Pulmonary artery endothelial cell (primary cell): ENCODE measurements at regions not wholly inside any gene's neighbourhood (a gene's known extent, or its start where the extent isn't known, plus 50 kb on each side); places are given as distances from the start of the nearest gene placed in this dataset.

Experiments used
- DNase-seq: peaks from one replicate; pipeline ENCODE4 v3.0.0-alpha.2; 2011; ENCODE audit warnings: low read depth, low spot score

- DNase-seq = no peak
Observed at GRCh38 chr10:118537623-118538022, 57.8 kb downstream of the PRLHR start.

GRCh38 chr10:118534136-118534535 lies 61.3 kb downstream of the PRLHR start:
- DNase-seq = no peak

- no peak for DNase-seq
Observed at GRCh38 chr10:118531105-118531852, 64.2 kb downstream of the PRLHR start.

GRCh38 chr10:118528426-118528825 lies 67.0 kb downstream of the PRLHR start:
- no peak for DNase-seq

GRCh38 chr10:118523775-118524174 lies 71.7 kb downstream of the PRLHR start:
- no peak for DNase-seq

- no peak for DNase-seq
Observed at GRCh38 chr10:118522791-118523498, 72.5 kb downstream of the PRLHR start.

GRCh38 chr10:118521415-118522117 lies 73.9 kb downstream of the PRLHR start:
- no peak for DNase-seq

- DNase-seq = no peak
Observed at GRCh38 chr10:118520116-118520742, 75.2 kb downstream of the PRLHR start.

- DNase-seq = no peak
Observed at GRCh38 chr10:118518095-118518494, 77.4 kb downstream of the PRLHR start.

GRCh38 chr10:118516716-118517115 lies 78.7 kb downstream of the PRLHR start:
- no peak for DNase-seq

GRCh38 chr10:118513174-118513573 lies 82.3 kb downstream of the PRLHR start:
- DNase-seq = no peak

GRCh38 chr10:118511711-118512110 lies 83.7 kb downstream of the PRLHR start:
- DNase-seq = no peak

GRCh38 chr10:118508863-118509262 lies 86.6 kb downstream of the PRLHR start:
- no peak for DNase-seq

- DNase-seq = no peak
Observed at GRCh38 chr10:118508355-118508754, 87.1 kb downstream of the PRLHR start.

- no peak for DNase-seq
Observed at GRCh38 chr10:118506671-118507590, 88.5 kb downstream of the PRLHR start.

- no peak for DNase-seq
Observed at GRCh38 chr10:118505363-118505762, 90.1 kb downstream of the PRLHR start.

GRCh38 chr10:118504467-118505205 lies 90.8 kb downstream of the PRLHR start:
- peak; percentile 8 for DNase-seq

- DNase-seq = no peak
Observed at GRCh38 chr10:118504044-118504443, 91.4 kb downstream of the PRLHR start.

GRCh38 chr10:118503192-118503591 lies 92.3 kb downstream of the PRLHR start:
- DNase-seq = no peak
